GM19438 (cell line): ENCODE measurements at regions not wholly inside any gene's neighbourhood (a gene's known extent, or its start where the extent isn't known, plus 50 kb on each side); places are given as distances from the start of the nearest gene placed in this dataset.

Experiments
- ATAC-seq: cut with Tn5 transposase; IDR thresholded peaks from one replicate; pipeline ENCODE4 v1.9.1; 2021; ENCODE audit warnings: low read depth; ENCODE audit not compliant: unreplicated experiment

GRCh38 chr17:72587773-72588511 is 467.1 kb downstream of the SOX9 start:
- ATAC-seq = no peak

- no peak for ATAC-seq
Measured at GRCh38 chr17:72588561-72588960, 467.7 kb downstream of the SOX9 start.

GRCh38 chr17:72588961-72589360 is 468.1 kb downstream of the SOX9 start:
- ATAC-seq = no peak

- ATAC-seq = no peak
Measured at GRCh38 chr17:72590382-72590781, 469.6 kb downstream of the SOX9 start.

GRCh38 chr17:72590882-72591281 is 470.1 kb downstream of the SOX9 start:
- no peak for ATAC-seq

GRCh38 chr17:72591289-72592241 is 470.7 kb downstream of the SOX9 start:
- ATAC-seq = no peak

GRCh38 chr17:72592242-72592966 is 471.6 kb downstream of the SOX9 start:
- no peak for ATAC-seq

- ATAC-seq = no peak
Measured at GRCh38 chr17:72592967-72593325, 472.1 kb downstream of the SOX9 start.

GRCh38 chr17:72594248-72594647 is 473.4 kb downstream of the SOX9 start:
- no peak for ATAC-seq
